Stimulated activated CD4-positive, alpha-beta T cell treated with anti-CD3 and anti-CD28 coated beads, Interleukin-1b, Interleukin-23, amount 100 ng/mL, for 48 hours (primary cell): ENCODE measurements at regions not wholly inside any gene's neighbourhood (a gene's known extent, or its start where the extent isn't known, plus 50 kb on each side); places are given as distances from the start of the nearest gene placed in this dataset.

Experiments
- DNase-seq: peaks from one replicate; pipeline ENCODE4 v3.0.0-alpha.2; 2020

DNA sequence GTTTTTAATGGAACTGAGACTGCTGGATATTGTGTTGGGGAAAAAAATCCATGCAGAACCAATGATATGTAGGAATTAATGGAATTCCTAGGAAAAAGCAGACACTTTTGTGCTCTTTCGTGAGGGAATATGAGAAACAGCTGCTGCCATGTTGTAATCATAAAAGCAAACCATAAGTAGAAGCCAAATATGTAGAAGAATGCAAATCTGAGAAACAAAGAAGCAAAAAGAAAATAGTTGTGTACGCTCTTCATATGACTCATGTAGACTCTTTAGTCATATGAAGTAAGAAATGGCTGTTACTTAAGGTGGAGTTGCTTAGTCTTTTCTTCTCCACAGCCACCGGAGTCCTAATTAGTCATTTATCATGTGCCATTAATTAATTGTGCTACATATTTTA, 298.6 kb upstream of the ZNF717 start:
- no peak for DNase-seq

DNA sequence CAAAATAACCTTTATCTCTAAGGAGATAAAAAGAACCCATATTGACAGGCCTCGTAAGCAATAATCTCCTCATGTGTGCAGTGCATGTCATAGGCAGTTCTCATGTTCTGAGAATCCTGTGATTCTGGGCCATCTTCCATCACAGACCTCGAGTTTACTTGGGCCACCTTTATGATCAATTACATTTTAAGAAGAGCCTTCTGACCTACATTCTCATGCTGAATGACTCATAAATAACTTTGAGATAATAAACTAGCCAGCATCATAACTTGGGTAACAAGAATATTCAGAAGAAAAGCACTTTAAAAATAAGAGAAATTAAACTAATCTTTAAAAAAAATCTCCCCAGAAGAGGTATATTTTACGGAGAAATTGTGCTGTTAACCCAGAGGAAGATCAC, 310.7 kb upstream of the ZNF717 start:
- DNase-seq, result no peak

DNA sequence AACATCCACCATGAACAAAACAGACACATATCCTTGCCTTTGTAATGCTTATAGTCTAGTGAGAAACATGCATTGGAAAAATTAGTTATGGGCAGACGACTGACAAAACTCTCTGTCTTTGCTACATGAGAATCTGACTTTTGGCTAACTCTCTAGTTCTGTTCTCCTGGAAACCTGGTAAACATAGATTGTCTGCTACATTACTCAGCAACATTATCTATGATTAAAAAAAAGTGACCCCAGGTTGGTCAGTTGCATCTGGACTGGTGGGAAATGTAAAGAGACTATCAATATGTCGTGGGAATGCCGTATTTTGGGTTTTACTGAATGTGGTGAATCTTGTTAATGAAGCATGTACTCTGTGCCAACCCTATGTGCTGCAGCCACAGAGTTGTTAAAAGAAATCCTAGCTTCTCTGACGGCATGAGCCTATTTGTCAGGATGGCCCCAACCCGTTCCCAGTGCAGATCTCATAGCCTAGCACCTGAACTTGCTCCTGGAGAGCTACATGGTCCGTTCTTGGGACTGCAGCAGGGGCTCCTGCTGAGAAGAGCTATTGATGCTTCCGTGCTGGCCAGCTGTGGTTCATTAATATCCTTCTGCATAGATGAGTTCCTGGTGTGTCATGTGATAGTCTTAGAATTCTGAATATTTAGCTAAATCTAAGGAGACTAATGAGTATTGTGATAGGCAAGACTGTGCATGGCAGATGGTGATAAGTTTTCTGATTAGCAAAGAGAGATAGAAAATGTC, 311.7 kb upstream of the ZNF717 start:
- no peak for DNase-seq

DNA sequence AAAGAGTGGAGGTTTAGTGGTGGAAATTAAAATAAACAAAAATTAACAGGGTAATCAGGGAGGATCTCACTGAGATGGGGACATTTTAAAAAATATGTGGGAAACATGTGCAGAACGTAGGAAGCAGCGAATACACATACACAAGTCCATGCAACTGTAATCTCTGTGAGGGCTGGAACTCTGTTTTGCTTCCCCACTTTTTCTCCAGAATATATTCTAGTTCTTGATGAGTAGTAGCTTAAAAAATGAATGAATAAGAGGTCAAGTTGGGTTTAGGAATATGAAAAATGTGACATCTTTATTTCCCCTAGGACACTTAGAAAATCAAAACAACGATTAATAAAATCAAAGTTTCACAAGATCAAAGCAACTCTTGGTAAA, 312.2 kb upstream of the ZNF717 start:
- no peak for DNase-seq

DNA sequence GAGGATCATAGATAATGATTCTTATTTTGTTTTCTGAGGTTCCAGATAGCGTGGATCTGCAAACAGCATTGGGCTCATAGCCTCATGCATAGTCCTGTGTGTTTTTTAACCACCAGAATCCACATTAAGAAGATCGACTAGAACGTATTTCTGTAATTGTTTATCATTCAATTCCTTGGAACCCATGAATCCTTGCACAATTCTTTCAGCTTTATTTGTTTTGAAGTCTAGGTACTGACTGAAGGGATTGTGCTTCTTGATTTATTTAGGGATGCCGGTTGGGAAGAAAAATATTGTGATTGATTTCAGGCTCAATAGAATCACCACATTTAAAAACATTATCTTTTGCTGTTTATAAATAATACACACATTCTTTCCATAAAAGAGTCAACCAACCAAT, 314.6 kb upstream of the ZNF717 start:
- no peak for DNase-seq

DNA sequence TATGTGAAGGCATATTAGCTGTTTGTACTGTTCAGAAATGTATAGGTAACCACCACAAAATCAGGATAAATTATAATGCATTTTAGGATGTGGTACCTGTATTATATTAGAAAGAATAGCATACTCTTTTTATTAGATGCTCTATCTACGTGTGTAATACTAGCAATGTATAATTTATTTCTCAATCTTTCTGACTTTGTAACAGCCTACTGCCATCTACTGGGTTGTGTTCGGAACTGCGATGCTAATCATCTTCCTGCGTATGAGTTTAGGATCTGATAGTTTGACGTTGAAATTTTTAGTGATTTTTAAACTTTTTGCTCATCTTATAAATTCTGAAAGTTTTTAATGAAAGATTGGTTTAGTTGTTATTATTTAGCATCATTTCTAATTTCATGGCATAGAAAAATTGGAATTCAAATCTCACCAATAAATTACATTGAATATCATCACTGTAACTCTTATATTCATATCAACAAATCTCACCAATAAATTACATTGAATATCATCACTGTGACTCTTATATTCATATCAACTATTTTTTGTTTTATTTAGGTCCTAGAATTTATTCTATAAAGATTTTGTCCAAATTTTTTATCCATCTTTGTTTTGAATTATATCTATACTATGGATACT, 322.7 kb upstream of the ZNF717 start:
- peak; percentile 1 for DNase-seq

DNA sequence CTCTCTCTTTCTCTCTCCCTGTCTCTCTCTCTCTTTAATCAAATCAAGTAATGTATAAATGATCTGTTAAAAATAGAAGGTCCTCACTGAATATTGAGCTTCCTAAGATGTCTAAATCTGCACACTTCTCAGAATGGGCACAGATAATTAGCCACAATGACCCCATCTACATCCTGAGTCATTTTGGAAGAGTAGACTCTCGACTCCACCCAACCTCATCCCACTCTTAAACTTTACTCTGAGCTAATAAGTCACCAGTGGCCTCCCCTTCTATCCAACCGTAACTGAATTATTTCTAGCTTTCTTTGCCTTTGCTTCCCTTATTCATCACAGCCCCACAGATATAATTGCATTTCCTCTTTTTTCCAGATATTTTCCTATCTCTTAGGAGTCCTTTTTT, 326.5 kb upstream of the ZNF717 start:
- DNase-seq, result no peak

DNA sequence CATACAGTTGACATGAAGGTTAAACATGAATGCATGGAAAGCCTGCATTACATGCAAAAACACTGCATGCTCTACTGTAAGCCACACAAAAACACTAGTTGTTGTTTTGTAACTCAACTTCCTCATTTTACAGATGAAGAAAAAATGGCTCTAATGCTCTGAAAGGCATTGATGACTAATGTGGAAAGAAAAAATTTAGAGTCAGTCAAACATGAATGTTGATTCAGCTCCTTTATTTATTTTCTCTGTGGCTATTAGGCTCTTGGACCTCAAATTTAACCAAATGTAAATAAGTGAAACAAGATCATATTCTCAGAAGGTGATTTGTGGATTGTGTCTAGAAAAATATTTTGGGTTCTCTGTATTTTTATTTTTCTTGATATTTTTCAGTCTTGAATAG, 336.7 kb upstream of the ZNF717 start:
- no peak for DNase-seq

DNA sequence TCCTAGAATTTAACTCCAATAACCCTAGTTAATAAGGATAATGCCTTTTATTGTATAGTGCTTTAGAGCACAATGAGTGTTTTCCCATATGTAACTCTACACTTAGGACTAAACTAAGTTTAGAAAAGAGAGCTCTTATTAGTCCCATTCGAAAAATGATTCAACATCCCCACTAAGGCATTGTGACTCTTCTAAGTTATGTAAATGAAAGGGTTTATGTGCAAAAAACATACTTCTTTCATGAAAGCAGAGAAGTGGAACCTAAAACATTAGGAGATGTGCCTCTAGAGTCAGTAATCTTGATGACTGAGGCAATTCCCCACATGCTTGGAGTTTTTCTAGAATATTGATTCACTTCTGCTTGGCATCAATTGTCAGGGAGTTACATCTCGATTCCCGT, 344.1 kb upstream of the ZNF717 start:
- DNase-seq, result no peak

DNA sequence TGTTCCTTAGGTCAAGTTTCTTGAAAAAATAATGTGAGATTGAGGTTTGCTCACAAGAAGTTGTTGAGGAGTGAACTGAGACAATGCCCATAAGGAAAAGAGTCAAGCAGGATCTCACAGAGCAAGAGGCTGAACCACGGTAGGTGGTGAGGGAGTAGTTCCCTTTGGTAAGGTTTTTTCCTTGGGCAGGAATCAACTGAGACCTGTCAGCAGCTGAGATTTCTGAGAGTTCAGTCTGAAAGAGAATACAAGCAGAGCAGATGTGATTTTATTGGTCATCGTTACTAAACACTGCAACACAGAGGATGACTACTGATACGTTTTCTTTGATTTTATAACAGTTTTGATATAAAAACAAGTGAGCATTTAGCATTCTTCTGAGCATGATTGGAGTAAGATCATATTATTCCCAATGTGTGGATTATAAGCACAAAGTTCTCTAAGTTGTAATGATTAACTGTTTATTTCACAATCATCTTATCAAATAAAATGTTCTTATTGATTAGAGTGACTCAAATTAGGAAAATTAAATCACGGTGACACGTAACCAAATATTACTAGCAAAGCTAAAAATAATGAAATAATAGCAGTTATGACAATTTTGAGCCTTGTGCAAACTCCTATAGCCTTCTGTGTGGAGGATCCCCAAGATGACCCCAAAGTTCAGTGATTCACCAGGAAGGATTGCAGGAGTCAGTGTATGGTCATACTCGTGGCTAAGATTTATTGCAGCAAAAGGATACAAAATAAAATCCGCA, 346.2 kb upstream of the ZNF717 start:
- DNase-seq, result no peak

DNA sequence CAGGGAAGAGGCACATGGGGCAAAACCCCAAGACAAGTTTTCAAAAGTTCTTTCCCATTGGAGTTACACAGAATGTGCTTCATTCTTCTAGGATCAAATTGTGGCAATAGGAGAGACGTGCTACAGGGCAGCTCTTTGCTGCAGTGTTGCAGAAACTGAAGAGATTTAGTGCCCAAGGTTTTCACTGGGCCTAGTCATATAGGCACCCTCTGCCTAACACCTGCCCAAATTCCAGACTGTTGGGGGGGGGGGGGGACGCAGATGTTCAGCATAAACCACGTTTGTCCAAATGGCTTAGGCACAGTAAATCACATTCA, 346.8 kb upstream of the ZNF717 start:
- no peak for DNase-seq

DNA sequence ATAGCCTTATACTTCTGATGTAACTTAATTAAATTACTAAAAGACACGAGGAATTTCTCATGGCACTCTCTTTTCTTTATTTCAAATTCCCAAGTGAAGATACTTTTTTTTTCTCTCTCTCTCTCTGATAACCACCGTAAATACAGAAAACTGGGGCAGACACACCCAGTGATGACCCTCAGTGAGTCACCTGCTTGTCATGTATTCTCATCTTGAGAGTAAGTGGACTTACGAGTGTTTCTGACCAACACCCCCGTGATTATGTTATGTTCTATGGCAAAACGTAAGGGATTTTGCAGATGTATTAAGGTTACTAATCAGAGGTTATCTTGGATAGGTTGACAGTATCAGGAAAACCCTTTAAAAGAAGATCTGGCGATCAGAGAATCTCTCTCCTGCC, 348.8 kb upstream of the ZNF717 start:
- DNase-seq, result no peak

DNA sequence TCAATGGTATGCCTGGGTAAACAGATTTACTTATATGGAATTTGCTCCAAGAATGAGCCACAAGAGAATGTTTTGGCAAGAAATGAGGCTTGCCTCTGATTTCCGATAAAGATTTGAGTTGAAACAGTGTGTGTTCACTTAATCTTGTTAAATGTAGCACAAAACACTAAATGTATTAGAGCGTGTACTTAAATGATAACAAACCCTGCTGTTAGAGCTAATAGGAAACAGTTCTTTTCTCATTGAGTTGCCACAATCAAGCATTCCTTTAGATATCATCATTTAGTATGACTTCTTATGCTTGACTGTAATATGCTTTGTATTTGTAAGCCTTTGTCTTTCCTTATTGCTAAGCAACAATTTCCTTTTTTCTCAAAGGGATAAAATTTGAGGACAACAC, 353.6 kb upstream of the ZNF717 start:
- DNase-seq, result no peak

DNA sequence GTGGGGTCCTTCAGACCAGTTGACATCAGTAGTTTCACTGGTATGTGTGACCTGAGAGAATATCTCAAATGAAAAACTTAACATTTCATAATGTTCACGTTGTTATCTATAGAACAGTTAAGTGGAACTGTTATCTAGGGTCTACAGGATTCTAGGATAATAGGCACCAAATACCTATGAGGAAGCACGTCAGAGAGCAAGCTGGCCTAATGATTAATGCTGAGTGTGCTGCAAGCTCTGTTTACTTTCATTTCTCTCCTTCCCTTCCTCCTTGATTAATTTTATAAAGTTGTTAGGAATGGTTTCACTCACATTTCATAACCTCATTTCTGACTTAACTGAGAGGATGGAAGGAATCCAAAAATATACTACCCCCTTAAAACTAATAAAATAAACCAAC, 362.5 kb upstream of the ZNF717 start:
- DNase-seq, result no peak

DNA sequence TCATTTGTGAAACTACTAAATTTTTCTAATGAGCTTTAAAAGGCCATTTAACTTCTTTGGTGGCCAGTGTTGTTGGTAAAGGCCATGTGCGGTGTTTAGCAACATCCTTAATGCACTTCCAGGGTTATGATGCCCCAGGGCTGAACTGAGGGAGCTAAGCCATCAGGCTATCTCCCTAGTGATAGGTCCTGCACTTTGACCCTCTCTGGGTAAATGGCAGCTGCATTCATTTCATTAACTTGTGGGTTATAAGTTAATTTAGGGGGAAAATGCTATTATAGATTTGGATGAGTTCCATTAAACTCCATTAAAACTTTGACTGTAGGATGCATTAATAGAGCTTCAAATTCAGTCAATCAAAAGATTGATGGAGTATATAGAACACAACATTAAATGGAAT, 366.7 kb upstream of the ZNF717 start:
- no peak for DNase-seq

DNA sequence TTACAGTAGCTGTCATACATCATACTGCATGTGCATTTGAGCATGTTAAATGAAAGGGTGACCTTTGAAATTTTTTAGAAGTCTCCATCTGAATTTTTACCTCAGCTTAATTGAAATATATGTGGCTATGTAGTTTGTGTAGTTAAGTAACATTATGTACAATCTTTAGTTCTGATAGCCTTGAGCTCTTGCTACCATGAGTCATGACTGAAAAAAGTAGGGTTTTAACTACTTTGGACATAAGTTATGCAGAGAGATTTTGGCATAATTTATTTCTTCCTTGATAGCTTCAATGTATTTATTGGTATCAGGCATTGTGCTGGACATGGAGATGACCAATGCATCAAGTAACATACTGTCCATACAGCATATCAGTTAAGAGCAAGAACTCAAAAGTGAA, 376.5 kb upstream of the ZNF717 start:
- no peak for DNase-seq

DNA sequence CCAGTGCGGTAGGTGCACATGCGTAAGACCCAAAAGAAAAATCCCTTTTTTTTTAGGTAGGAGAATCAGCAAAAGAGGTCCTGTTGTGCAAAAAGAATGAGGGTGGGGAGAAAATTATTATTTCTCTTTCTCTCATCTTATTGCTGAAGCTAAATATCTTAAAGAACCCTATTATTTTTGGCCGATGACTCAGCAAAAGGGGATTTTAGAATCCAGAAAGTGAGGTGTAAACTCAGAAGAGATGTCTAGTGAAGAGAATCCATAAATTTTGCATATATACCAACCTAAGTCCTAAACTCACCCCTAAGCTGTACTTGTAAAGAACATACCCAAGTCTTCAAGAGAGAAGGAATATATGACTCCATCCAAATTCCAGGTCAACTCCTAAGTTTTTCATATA, 386.3 kb upstream of the ZNF717 start:
- no peak for DNase-seq

DNA sequence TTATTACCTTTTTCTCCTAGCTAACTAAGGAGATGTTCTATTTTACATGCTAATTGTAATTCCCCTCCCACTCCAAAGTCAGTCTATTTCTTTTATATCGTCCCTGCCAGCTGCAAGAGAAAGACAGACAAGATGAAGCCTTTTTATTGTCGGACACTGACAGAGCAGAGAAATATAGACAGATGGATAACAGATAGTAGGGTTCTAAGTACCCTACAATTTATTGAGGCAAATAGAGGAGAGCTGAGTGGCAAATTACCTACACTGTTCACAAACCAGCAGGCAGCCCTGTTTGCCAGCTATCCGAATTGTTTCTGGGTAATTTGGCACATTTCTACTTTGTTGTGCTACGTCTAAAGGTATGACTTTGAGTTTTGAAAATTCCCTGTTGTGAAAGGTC, 392.3 kb upstream of the ZNF717 start:
- no peak for DNase-seq

DNA sequence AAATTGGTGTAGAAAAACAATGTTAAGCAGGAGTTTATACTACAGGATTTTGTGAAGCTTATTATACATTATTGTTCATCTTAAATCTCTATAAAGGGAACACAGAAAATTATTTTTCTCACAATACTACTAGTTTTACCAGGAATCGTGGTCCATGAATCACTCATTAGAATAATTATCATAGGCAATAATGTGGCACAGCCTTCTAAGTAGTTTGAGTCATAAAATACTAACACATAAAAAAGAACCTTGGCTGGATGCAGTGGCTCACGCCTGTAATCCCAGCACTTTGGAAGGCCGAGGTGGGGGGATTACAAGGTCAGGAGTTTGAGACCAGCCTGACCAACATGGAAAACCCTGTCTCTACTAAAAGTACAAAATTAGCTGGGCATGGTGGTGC, 393.1 kb upstream of the ZNF717 start:
- DNase-seq, result no peak

DNA sequence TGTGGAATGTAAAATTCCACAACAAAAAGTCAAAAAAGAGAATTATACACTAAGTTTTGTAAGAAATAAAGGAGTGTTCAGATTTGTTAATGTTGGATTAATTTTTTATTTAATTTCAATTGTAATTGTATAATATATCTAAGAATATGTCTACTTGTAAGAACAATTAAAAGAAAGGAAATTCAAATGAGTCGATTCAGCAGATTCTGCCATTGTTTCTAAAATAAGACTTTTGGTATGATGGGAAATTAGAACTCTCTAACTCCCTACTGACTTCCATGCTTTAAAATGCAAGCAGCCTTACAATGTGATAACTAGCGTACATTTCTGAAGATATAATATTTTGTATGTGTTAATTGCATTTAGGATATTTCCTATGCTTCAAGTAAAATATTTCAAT, 395.9 kb upstream of the ZNF717 start:
- DNase-seq, result no peak

DNA sequence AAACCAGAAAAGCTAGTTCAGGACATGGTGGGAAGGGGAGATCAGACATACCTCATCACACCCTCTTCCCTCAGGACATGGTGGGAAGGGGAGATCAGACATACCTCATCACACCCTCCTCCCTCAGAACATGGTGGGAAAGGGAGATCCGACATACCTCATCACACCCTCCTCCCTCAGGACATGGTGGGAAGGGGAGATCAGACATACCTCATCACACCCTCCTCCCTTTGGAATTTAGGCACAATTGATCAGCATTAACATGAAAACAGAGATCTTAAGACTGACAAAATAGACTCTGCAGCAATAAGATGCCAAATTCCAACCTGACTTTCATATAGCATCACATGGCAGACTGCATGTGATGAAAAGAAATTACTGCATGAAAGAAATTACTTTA, 412.7 kb upstream of the ZNF717 start:
- DNase-seq, result no peak

DNA sequence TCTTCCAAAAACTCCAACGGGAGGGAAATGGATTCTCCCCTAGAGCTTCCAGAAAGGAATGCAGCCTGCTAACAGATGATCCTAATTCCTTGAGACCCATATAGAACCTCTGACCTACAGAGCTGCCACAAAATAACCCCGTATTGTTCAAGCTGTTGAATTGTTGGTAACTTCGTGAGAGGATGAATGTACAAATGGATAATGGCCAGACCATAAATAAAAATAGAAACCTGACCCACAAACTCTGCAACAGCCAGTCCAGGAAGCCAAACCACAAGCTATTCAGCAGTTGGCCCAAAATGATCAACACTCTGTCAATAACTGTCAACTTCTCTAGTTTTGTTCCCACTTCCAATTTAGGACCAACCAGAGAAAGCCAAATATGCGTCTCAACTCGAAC, 414.0 kb upstream of the ZNF717 start:
- DNase-seq, result no peak

DNA sequence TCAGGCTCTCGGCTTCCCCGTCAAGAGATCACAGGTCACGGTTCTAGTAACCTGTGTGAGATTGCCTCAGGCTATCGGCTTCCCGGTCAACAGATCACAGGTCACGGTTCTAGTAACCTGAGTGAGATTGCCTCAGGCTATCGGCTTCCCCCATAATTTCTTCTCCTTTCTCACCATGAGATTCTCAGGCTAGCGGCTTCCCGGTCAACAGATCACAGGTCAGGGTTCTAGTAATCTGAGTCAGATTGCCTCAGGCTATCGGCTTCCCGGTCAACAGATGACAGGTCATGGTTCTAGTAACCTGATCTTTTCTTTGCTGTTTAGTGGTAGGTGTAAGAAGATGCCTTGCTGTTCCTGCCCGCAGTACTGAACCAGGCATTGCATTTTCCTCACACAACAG, 418.2 kb upstream of the ZNF717 start:
- no peak for DNase-seq

DNA sequence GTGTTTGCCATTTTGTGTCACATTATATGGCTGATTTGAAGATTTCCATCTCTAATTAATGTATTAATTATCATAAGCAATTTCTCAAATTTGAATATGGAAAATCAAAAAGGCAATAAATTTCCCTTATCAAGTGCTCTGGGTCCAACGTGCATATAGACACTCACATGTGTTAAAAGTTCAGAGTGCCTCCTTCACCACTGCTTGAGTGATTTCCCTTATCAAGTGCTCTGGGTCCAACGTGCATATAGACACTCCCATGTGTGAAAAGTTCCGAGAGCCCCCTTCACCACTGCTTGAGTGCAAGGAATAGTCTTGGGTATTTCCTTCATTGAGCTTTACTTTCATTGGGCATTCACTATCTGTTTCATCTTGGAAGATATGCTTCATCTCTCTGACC, 421.0 kb upstream of the ZNF717 start:
- no peak for DNase-seq

DNA sequence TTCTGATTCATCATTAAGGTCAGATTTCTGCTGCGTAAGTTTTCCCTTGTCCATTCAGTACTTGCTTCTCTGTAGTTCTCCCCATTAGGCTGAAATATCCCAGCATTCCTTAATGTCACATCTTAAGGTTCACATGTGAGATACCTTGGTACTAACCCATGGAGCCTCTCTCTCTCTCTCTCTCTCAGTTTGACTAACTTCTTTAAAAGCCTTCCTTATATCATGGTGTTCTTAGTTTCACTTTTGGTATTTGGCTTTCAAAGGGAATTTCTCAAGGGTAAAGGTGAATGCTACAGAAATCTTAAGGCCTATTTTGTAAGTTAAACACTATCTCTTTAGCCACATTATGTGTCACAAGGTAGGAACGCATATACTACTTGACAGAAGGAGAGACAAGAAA, 427.3 kb upstream of the ZNF717 start:
- DNase-seq, result no peak
